HEK293 (cell line): ENCODE measurements at regions not wholly inside any gene's neighbourhood (a gene's known extent, or its start where the extent isn't known, plus 50 kb on each side); places are given as distances from the start of the nearest gene placed in this dataset.

Experiments used
- CTCF ChIA-PET: fragments of 350-600 bp; formaldehyde crosslinking; extraction: SDS; loops from one replicate; lab custom pipeline; 2021; ENCODE audit warnings: antibody characterized with exemption; lab: Yijun Ruan, JAX
- POLR2A ChIA-PET: fragments of 300-600 bp; formaldehyde crosslinking; extraction: SDS; loops from one replicate; lab custom pipeline; 2020; ENCODE audit warnings: antibody characterized with exemption, inconsistent platforms; lab: Yijun Ruan, JAX
- H3K27ac ChIP-seq: fragments of 200-500 bp; sonication (Bioruptor generic); 2 replicates; pipeline ENCODE4 v1.5.1; 2014; ENCODE audit warnings: low read depth, low read length, control low read depth, inconsistent platforms; ENCODE audit errors: extremely low read depth
- H3K36me3 ChIP-seq, 2 experiments: fragments of 200-500 bp in 1 of 2; sonication (Bioruptor generic) in 1 of 2; 1 replicate in 1 of 2; 2 replicates in 1 of 2; pipeline ENCODE4 v1.5.1; 2014 to 2017; ENCODE audit warnings: inconsistent platforms in 2 of 2, low read length in 2 of 2; ENCODE audit not compliant: control insufficient read depth in 2 of 2, insufficient read depth in 1 of 2
- H3K4me1 ChIP-seq: fragments of 200-500 bp; sonication (Bioruptor generic); 2 replicates; pipeline ENCODE4 v1.5.1; 2014; ENCODE audit warnings: mild to moderate bottlenecking, low read length, inconsistent platforms; ENCODE audit not compliant: control insufficient read depth, insufficient read depth
- H3K4me3 ChIP-seq: 2 replicates; pipeline ENCODE4 v1.5.1; 2011; ENCODE audit warnings: low read depth, mild to moderate bottlenecking, control low read depth, low read length, moderate library complexity
- H3K9me3 ChIP-seq: fragments of 200-500 bp; sonication (Bioruptor generic); 2 replicates; pipeline ENCODE4 v1.5.1; 2014; ENCODE audit warnings: low read depth, low read length, inconsistent platforms; ENCODE audit not compliant: control insufficient read depth, insufficient read depth
- MZF1 ChIP-seq: fragments of 450-650 bp; formaldehyde crosslinking; IDR thresholded peaks from 2 replicates; pipeline ENCODE4 v1.5.1; 2017; ENCODE audit warnings: missing biosample characterization, missing genetic modification characterization, borderline replicate concordance
- TCF7L2 ChIP-seq: IDR thresholded peaks from 2 replicates; pipeline ENCODE4 v1.6.1; 2011; ENCODE audit warnings: low read depth, mild to moderate bottlenecking, inconsistent platforms, low read length, moderate library complexity, borderline replicate concordance
- YY1 ChIP-seq: fragments of 450-650 bp; formaldehyde crosslinking; IDR thresholded peaks from 2 replicates; pipeline ENCODE4 v1.5.1; 2018; ENCODE audit warnings: missing biosample characterization, missing genetic modification characterization
- ZBTB20 ChIP-seq: fragments of 450-650 bp; formaldehyde crosslinking; IDR thresholded peaks from 2 replicates; pipeline ENCODE4 v1.5.1; 2016; ENCODE audit warnings: missing biosample characterization, missing genetic modification characterization
- ZFHX2 ChIP-seq: fragments of 450-650 bp; formaldehyde crosslinking; conservative IDR thresholded peaks from 2 replicates; pipeline ENCODE4 v1.5.1; 2016; ENCODE audit warnings: missing biosample characterization, missing genetic modification characterization
- ZNF324 ChIP-seq: fragments of 450-650 bp; formaldehyde crosslinking; IDR thresholded peaks from 2 replicates; pipeline ENCODE4 v1.5.1; 2016; ENCODE audit warnings: missing biosample characterization, missing genetic modification characterization
- ZNF501 ChIP-seq: fragments of 450-650 bp; formaldehyde crosslinking; IDR thresholded peaks from 2 replicates; pipeline ENCODE4 v1.5.1; 2016; ENCODE audit warnings: missing biosample characterization, missing genetic modification characterization
- ZNF521 ChIP-seq: fragments of 450-650 bp; formaldehyde crosslinking; IDR thresholded peaks from 2 replicates; pipeline ENCODE4 v1.5.1; 2017; ENCODE audit warnings: missing biosample characterization, mild to moderate bottlenecking, missing genetic modification characterization
- ZNF571 ChIP-seq: fragments of 450-650 bp; formaldehyde crosslinking; IDR thresholded peaks from 2 replicates; pipeline ENCODE4 v1.5.0; 2017; ENCODE audit warnings: missing biosample characterization, missing genetic modification characterization
- ZNF639 ChIP-seq: fragments of 450-650 bp; formaldehyde crosslinking; IDR thresholded peaks from 2 replicates; pipeline ENCODE4 v1.5.1; 2016; ENCODE audit warnings: missing biosample characterization, missing genetic modification characterization
- ZNF692 ChIP-seq: fragments of 450-650 bp; formaldehyde crosslinking; IDR thresholded peaks from 2 replicates; pipeline ENCODE4 v1.5.1; 2016; ENCODE audit warnings: missing biosample characterization, missing genetic modification characterization
- ZNF701 ChIP-seq: fragments of 450-650 bp; formaldehyde crosslinking; IDR thresholded peaks from 2 replicates; pipeline ENCODE4 v1.5.1; 2016; ENCODE audit warnings: missing biosample characterization, missing genetic modification characterization
- ZNF707 ChIP-seq: fragments of 450-650 bp; formaldehyde crosslinking; IDR thresholded peaks from 2 replicates; pipeline ENCODE4 v1.5.1; 2016; ENCODE audit warnings: missing biosample characterization, missing genetic modification characterization
- ZNF768 ChIP-seq: fragments of 450-650 bp; formaldehyde crosslinking; IDR thresholded peaks from 2 replicates; pipeline ENCODE4 v1.5.1; 2018; ENCODE audit warnings: missing biosample characterization, mild to moderate bottlenecking, missing genetic modification characterization
- ZNF830 ChIP-seq: fragments of 450-650 bp; IDR thresholded peaks from 2 replicates; pipeline ENCODE4 v1.5.0; 2018; ENCODE audit warnings: missing biosample characterization, missing genetic modification characterization, low read depth, mild to moderate bottlenecking, moderate library complexity
- TF ChIP-seq, protein P1 (sequence below): fragments of 450-650 bp; formaldehyde crosslinking; IDR thresholded peaks from 2 replicates; pipeline ENCODE4 v1.5.1; 2016; ENCODE audit warnings: missing biosample characterization, missing genetic modification characterization, borderline replicate concordance
- TF ChIP-seq, protein P2 (sequence below): fragments of 450-650 bp; formaldehyde crosslinking; IDR thresholded peaks from 2 replicates; pipeline ENCODE4 v1.5.1; 2016; ENCODE audit warnings: missing biosample characterization, missing genetic modification characterization

DNA sequence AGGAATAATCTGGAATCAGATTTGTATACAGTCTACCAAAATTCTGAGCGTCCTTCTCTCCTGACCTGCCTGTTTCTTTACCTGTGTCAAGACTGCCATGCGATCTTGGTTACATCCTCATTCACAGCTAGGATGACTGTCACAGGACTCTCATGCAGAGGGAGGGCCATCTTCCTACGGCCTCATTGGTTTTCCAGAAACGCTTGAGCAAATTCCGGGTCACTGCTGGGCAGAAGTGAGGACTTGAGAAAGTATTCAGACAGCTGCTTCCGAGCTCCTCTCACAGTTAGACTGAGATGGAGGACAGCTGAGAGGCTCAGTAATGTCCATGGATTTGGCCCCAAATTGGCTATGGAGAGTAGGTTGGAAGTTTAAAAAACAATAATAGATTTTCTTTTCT, 94.2 kb downstream of the TFAP2C start (continued):
- TF ChIP-seq, protein P1, sequence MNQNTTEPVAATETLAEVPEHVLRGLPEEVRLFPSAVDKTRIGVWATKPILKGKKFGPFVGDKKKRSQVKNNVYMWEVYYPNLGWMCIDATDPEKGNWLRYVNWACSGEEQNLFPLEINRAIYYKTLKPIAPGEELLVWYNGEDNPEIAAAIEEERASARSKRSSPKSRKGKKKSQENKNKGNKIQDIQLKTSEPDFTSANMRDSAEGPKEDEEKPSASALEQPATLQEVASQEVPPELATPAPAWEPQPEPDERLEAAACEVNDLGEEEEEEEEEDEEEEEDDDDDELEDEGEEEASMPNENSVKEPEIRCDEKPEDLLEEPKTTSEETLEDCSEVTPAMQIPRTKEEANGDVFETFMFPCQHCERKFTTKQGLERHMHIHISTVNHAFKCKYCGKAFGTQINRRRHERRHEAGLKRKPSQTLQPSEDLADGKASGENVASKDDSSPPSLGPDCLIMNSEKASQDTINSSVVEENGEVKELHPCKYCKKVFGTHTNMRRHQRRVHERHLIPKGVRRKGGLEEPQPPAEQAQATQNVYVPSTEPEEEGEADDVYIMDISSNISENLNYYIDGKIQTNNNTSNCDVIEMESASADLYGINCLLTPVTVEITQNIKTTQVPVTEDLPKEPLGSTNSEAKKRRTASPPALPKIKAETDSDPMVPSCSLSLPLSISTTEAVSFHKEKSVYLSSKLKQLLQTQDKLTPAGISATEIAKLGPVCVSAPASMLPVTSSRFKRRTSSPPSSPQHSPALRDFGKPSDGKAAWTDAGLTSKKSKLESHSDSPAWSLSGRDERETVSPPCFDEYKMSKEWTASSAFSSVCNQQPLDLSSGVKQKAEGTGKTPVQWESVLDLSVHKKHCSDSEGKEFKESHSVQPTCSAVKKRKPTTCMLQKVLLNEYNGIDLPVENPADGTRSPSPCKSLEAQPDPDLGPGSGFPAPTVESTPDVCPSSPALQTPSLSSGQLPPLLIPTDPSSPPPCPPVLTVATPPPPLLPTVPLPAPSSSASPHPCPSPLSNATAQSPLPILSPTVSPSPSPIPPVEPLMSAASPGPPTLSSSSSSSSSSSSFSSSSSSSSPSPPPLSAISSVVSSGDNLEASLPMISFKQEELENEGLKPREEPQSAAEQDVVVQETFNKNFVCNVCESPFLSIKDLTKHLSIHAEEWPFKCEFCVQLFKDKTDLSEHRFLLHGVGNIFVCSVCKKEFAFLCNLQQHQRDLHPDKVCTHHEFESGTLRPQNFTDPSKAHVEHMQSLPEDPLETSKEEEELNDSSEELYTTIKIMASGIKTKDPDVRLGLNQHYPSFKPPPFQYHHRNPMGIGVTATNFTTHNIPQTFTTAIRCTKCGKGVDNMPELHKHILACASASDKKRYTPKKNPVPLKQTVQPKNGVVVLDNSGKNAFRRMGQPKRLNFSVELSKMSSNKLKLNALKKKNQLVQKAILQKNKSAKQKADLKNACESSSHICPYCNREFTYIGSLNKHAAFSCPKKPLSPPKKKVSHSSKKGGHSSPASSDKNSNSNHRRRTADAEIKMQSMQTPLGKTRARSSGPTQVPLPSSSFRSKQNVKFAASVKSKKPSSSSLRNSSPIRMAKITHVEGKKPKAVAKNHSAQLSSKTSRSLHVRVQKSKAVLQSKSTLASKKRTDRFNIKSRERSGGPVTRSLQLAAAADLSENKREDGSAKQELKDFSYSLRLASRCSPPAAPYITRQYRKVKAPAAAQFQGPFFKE, result no peak
- no peak for TF ChIP-seq ZNF707 (tag by site-specific recombination)
- no peak for TF ChIP-seq ZNF639 (tag by site-specific recombination)
- no peak for TF ChIP-seq YY1

DNA sequence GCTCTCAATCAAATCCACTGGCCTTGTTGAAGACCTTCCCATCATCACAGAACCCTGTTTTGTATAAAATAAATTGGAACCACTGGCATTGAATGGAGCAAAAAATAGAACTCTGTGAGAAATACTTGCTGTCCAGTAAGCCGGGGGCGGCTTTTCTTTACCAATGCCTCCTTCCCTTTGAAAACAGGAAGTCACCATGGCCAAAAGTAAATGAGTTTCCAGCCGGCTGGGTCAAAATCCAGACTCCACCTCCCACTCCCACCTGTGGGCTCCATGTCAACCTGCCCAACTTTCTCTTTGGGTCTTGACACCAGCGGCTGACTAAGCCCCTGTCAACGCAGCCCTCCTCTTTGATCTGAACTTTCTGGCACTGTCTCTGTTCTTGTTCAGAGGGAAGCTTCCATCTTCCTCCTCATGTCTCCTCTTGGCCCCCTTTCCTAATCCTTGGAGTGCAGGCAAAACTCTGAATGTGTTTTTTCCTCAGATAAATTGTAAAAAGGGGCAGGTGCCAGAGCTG, 95.2 kb downstream of the TFAP2C start:
- CTCF ChIA-PET, result interaction anchor here (1.0 kb wide), 1 partner anchor 120 kb away, joined by 5 read pairs; no protein-coding TSS in a partner anchor
- H3K4me1 ChIP-seq, result no peaks in the 10 kb centered on the region
- POLR2A ChIA-PET, result no interaction called here
- H3K9me3 ChIP-seq, result no peaks in the 10 kb centered on the region
- H3K27ac ChIP-seq, result no peak overlapping the region
- H3K4me3 ChIP-seq, result no peak overlapping the region
- no peaks in the 10 kb centered on the region for H3K36me3 ChIP-seq
- TF ChIP-seq YY1 (no peak), ZFHX2 (no peak), ZNF501 (tag by site-specific recombination) (no peak), MZF1 (tag by site-specific recombination) (no peak), ZNF692 (tag by site-specific recombination) (no peak), ZNF830 (tag by site-specific recombination) (no peak), ZNF571 (tag by site-specific recombination) (no peak), ZNF768 (tag by site-specific recombination) (no peak), ZNF521 (tag by site-specific recombination) (no peak), ZBTB20 (tag by site-specific recombination) (no peak), ZNF701 (tag by site-specific recombination) (no peak), ZNF324 (tag by site-specific recombination) (no peak), TCF7L2 (no peak)
- TF ChIP-seq, protein P2, sequence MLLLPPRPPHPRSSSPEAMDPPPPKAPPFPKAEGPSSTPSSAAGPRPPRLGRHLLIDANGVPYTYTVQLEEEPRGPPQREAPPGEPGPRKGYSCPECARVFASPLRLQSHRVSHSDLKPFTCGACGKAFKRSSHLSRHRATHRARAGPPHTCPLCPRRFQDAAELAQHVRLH, result no peak
